GM23338 (cell line): ENCODE measurements at regions not wholly inside any gene's neighbourhood (a gene's known extent, or its start where the extent isn't known, plus 50 kb on each side); places are given as distances from the start of the nearest gene placed in this dataset.

ENCODE experiments used
- ATAC-seq: fragments of 200-7000 bp; cut with Tn5 transposase; 3 replicates; pipeline ENCODE4 v1.9.1; 2020
- DNase-seq: peaks from one replicate; pipeline ENCODE4 v3.0.0-alpha.2; 2015; ENCODE audit warnings: low spot score
- H2AFZ ChIP-seq: fragments of 200-600 bp; sonication (generic); 2 replicates; pipeline ENCODE4 v1.8.0; 2016; ENCODE audit warnings: antibody characterized with exemption, mild to moderate bottlenecking, moderate library complexity
- H3F3A ChIP-seq: fragments of 200-600 bp; sonication (generic); replicated peaks from 2 replicates; pipeline ENCODE4 v1.8.0; 2017; ENCODE audit warnings: antibody characterized with exemption, mixed run types, low read depth
- H3K27ac ChIP-seq: fragments of 200-600 bp; sonication (generic); 2 replicates; pipeline ENCODE4 v1.6.1; 2016; ENCODE audit warnings: low read depth
- H3K27me3 ChIP-seq: fragments of 200-600 bp; sonication (generic); 2 replicates; pipeline ENCODE4 v1.8.0; 2016; ENCODE audit warnings: mild to moderate bottlenecking, mixed run types, moderate library complexity; ENCODE audit not compliant: insufficient read depth
- H3K36me3 ChIP-seq: fragments of 200-600 bp; sonication (generic); 2 replicates; pipeline ENCODE4 v1.8.0; 2016; ENCODE audit warnings: mild to moderate bottlenecking; ENCODE audit not compliant: insufficient read depth
- H3K4me1 ChIP-seq: fragments of 200-600 bp; sonication (generic); 2 replicates; pipeline ENCODE4 v1.8.0; 2016; ENCODE audit warnings: mild to moderate bottlenecking, moderate library complexity; ENCODE audit not compliant: insufficient read depth
- H3K4me2 ChIP-seq: fragments of 200-600 bp; sonication (generic); 2 replicates; pipeline ENCODE4 v1.7.1; 2017; ENCODE audit warnings: mixed run types
- H3K4me3 ChIP-seq: fragments of 200-600 bp; sonication (generic); 2 replicates; pipeline ENCODE4 v1.6.1; 2016; ENCODE audit warnings: mixed run types
- H3K79me2 ChIP-seq: fragments of 200-600 bp; sonication (generic); replicated peaks from 2 replicates; pipeline ENCODE4 v1.8.0; 2017; ENCODE audit warnings: mild to moderate bottlenecking; ENCODE audit not compliant: insufficient read depth
- H3K9me2 ChIP-seq: fragments of 200-600 bp; sonication (generic); 2 replicates; pipeline ENCODE4 v1.8.0; 2017; ENCODE audit not compliant: insufficient read depth
- H4K20me1 ChIP-seq: fragments of 200-600 bp; sonication (generic); replicated peaks from 2 replicates; pipeline ENCODE4 v1.8.0; 2017; ENCODE audit warnings: mild to moderate bottlenecking; ENCODE audit not compliant: insufficient read depth
- H3K27ac Mint-ChIP-seq: 2 replicates; pipeline ENCODE4 v1.8.0; 2020; ENCODE audit warnings: inconsistent platforms, mild to moderate bottlenecking, moderate library complexity, mixed read lengths
- H3K27me3 Mint-ChIP-seq: 3 replicates; pipeline ENCODE4 v1.8.0; 2022; ENCODE audit warnings: low read depth, mild to moderate bottlenecking, moderate library complexity, mixed read lengths, inconsistent platforms; ENCODE audit not compliant: insufficient read depth, poor library complexity
- H3K36me3 Mint-ChIP-seq: 3 replicates; pipeline ENCODE4 v1.8.0; 2021; ENCODE audit warnings: low read depth, mild to moderate bottlenecking, inconsistent platforms, moderate library complexity, mixed read lengths
- H3K4me1 Mint-ChIP-seq: 3 replicates; pipeline ENCODE4 v1.8.0; 2020; ENCODE audit warnings: mild to moderate bottlenecking, inconsistent platforms, mixed read lengths
- H3K4me3 Mint-ChIP-seq: 3 replicates; pipeline ENCODE4 v1.8.0; 2021; ENCODE audit warnings: moderate library complexity, mild to moderate bottlenecking, inconsistent platforms, mixed read lengths
- H3K9me3 Mint-ChIP-seq: 3 replicates; pipeline ENCODE4 v1.8.0; 2020; ENCODE audit warnings: moderate library complexity, mild to moderate bottlenecking, inconsistent platforms, mixed read lengths
- CREB1 ChIP-seq: fragments of 250-450 bp; sonication (Bioruptor Pico); IDR thresholded peaks from 2 replicates; pipeline ENCODE4 v1.5.0; 2020; ENCODE audit warnings: low read depth, mild to moderate bottlenecking, moderate library complexity
- EZH2 ChIP-seq: fragments of 200-600 bp; sonication (generic); IDR thresholded peaks from one replicate; pipeline ENCODE4 v1.8.0; 2017; ENCODE audit warnings: antibody characterized with exemption, mild to moderate bottlenecking, low read depth; ENCODE audit not compliant: unreplicated experiment
- EZH2phosphoT487 ChIP-seq: fragments of 200-600 bp; sonication (generic); IDR thresholded peaks from one replicate; pipeline ENCODE4 v1.8.1; 2018; ENCODE audit warnings: antibody characterized with exemption; ENCODE audit not compliant: unreplicated experiment
- JUNB ChIP-seq: IDR thresholded peaks from one replicate; pipeline ENCODE4 v1.6.1; 2016; ENCODE audit warnings: antibody characterized with exemption; ENCODE audit not compliant: unreplicated experiment
- NANOG ChIP-seq: IDR thresholded peaks from 2 replicates; pipeline ENCODE4 v1.6.1; 2016; ENCODE audit warnings: antibody characterized with exemption, borderline replicate concordance
- POLR2AphosphoS5 ChIP-seq: IDR thresholded peaks from 2 replicates; pipeline ENCODE4 v1.6.1; 2016; ENCODE audit warnings: antibody characterized with exemption, low read depth
- REST ChIP-seq: IDR thresholded peaks from one replicate; pipeline ENCODE4 v1.6.1; 2018; ENCODE audit warnings: antibody characterized with exemption; ENCODE audit not compliant: unreplicated experiment
- STAT1 ChIP-seq: IDR thresholded peaks from one replicate; pipeline ENCODE4 v1.6.1; 2016; ENCODE audit warnings: antibody characterized with exemption; ENCODE audit not compliant: unreplicated experiment
- ZNF114 ChIP-seq: fragments of 250-450 bp; sonication (Bioruptor Pico); IDR thresholded peaks from 2 replicates; pipeline ENCODE4 v1.5.0; 2020; ENCODE audit warnings: mild to moderate bottlenecking, moderate library complexity
- ZNF331 ChIP-seq: fragments of 250-450 bp; sonication (Bioruptor Pico); IDR thresholded peaks from 2 replicates; pipeline ENCODE4 v1.5.0; 2020; ENCODE audit warnings: low read depth, mild to moderate bottlenecking, moderate library complexity
- ZNF462 ChIP-seq: fragments of 250-450 bp; sonication (Bioruptor Pico); IDR thresholded peaks from 2 replicates; pipeline ENCODE4 v1.5.0; 2020; ENCODE audit warnings: mild to moderate bottlenecking, moderate library complexity
- TF ChIP-seq, protein P1 (sequence below), 2 experiments: fragments of 200-600 bp in 1 of 2; sonication (generic) in 1 of 2; conservative IDR thresholded peaks; 2 replicates each; pipeline versions ENCODE4 v1.5.1 to v1.6.1; 2016 to 2017; ENCODE audit warnings: antibody characterized with exemption in 2 of 2, low read depth in 2 of 2, mild to moderate bottlenecking in 2 of 2, moderate library complexity in 1 of 2
- TF ChIP-seq, protein P2 (sequence below): IDR thresholded peaks from 2 replicates; pipeline ENCODE4 v1.6.1; 2016; ENCODE audit warnings: antibody characterized with exemption

- H3K27me3 Mint-ChIP-seq: no peaks in the 10 kb centered on the region
- Histone ChIP-seq H2AFZ (peak overlapping the region; percentile 45; the same call in 1 of the 2 replicates), H3F3A (no peaks in the 10 kb centered on the region), H3K4me3 (no peak overlapping the region), H3K79me2 (no peaks in the 10 kb centered on the region), H3K27me3 (no peaks in the 10 kb centered on the region), H4K20me1 (no peaks in the 10 kb centered on the region), H3K4me1 (no peaks in the 10 kb centered on the region; the same call in 1 of the 2 replicates), H3K9me2 (no peaks in the 10 kb centered on the region), H3K36me3 (no peaks in the 10 kb centered on the region), H3K27ac (no peak overlapping the region), H3K4me2 (no peak overlapping the region; the same call in 1 of the 2 replicates)
- no peak for TF ChIP-seq STAT1
- no peak for TF ChIP-seq CREB1 (CRISPR knock-in tag)
- no peak for TF ChIP-seq EZH2phosphoT487
- no peak for TF ChIP-seq ZNF331 (CRISPR knock-in tag)
- TF ChIP-seq REST: no peak
- TF ChIP-seq NANOG: no peak
- TF ChIP-seq POLR2AphosphoS5: no peak
- TF ChIP-seq ZNF114 (CRISPR knock-in tag): no peak
- TF ChIP-seq, protein P1, sequence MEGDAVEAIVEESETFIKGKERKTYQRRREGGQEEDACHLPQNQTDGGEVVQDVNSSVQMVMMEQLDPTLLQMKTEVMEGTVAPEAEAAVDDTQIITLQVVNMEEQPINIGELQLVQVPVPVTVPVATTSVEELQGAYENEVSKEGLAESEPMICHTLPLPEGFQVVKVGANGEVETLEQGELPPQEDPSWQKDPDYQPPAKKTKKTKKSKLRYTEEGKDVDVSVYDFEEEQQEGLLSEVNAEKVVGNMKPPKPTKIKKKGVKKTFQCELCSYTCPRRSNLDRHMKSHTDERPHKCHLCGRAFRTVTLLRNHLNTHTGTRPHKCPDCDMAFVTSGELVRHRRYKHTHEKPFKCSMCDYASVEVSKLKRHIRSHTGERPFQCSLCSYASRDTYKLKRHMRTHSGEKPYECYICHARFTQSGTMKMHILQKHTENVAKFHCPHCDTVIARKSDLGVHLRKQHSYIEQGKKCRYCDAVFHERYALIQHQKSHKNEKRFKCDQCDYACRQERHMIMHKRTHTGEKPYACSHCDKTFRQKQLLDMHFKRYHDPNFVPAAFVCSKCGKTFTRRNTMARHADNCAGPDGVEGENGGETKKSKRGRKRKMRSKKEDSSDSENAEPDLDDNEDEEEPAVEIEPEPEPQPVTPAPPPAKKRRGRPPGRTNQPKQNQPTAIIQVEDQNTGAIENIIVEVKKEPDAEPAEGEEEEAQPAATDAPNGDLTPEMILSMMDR (conservative IDR thresholded peaks at IDR 0.05; ENCODE audit: low read depth in 2 of 2): no peak
- no peak for TF ChIP-seq ZNF462 (CRISPR knock-in tag)
- no peak for TF ChIP-seq EZH2
- TF ChIP-seq, protein P2, sequence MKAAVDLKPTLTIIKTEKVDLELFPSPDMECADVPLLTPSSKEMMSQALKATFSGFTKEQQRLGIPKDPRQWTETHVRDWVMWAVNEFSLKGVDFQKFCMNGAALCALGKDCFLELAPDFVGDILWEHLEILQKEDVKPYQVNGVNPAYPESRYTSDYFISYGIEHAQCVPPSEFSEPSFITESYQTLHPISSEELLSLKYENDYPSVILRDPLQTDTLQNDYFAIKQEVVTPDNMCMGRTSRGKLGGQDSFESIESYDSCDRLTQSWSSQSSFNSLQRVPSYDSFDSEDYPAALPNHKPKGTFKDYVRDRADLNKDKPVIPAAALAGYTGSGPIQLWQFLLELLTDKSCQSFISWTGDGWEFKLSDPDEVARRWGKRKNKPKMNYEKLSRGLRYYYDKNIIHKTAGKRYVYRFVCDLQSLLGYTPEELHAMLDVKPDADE: no peak
- TF ChIP-seq JUNB: no peak
- peaks cover 16% of the 10 kb centered on the region for H3K4me1 Mint-ChIP-seq
- no peaks in the 10 kb centered on the region for H3K9me3 Mint-ChIP-seq
- H3K36me3 Mint-ChIP-seq: no peaks in the 10 kb centered on the region
- no peak overlapping the region for H3K4me3 Mint-ChIP-seq
- DNase-seq: peak; percentile 6
- H3K27ac Mint-ChIP-seq: no peak overlapping the region; the same call in 1 of the 2 replicates
- ATAC-seq: peak; percentile 80
Observed at GRCh38 chr10:25828475-25828874, 105.6 kb upstream of the MYO3A start.
